GM21786 (cell line): ENCODE measurements at regions not wholly inside any gene's neighbourhood (a gene's known extent, or its start where the extent isn't known, plus 50 kb on each side); places are given as distances from the start of the nearest gene placed in this dataset.
"Not testable (repeated sequence)": the region's sequence is repeated elsewhere in the genome, so short reads cannot be mapped to it uniquely, and the experiment has no call there.

Experiments used
- ATAC-seq: cut with Tn5 transposase; IDR thresholded peaks from one replicate; pipeline ENCODE4 v1.9.1; 2021; ENCODE audit not compliant: unreplicated experiment

- ATAC-seq: no peak
Measured at GRCh38 chr13:111575276-111575675, 254.8 kb downstream of the TEX29 start.

GRCh38 chr13:111575719-111576118 is 255.3 kb downstream of the TEX29 start:
- no peak for ATAC-seq

GRCh38 chr13:111577208-111577828 is 256.9 kb downstream of the TEX29 start:
- no peak for ATAC-seq

- no peak for ATAC-seq
Measured at GRCh38 chr13:111577956-111578605, 257.6 kb downstream of the TEX29 start.

- ATAC-seq: no peak
Measured at GRCh38 chr13:111584101-111584672, 263.7 kb downstream of the TEX29 start.

GRCh38 chr13:111584870-111585269 is 264.4 kb downstream of the TEX29 start:
- ATAC-seq: no peak

- no peak for ATAC-seq
Measured at GRCh38 chr13:111586291-111586690, 265.8 kb downstream of the TEX29 start.

- no peak for ATAC-seq
Measured at GRCh38 chr13:111587249-111587648, 266.8 kb downstream of the TEX29 start.

- no peak for ATAC-seq
Measured at GRCh38 chr13:111589321-111589720, 268.9 kb downstream of the TEX29 start.

- ATAC-seq: no peak
Measured at GRCh38 chr13:111589992-111590391, 269.6 kb downstream of the TEX29 start.

- no peak for ATAC-seq
Measured at GRCh38 chr13:111590796-111591195, 270.4 kb downstream of the TEX29 start.

- ATAC-seq: not testable (repeated sequence)
Measured at GRCh38 chr13:111593490-111593889, 273.0 kb downstream of the TEX29 start.

- no peak for ATAC-seq
Measured at GRCh38 chr13:111594606-111595005, 274.2 kb downstream of the TEX29 start.

- ATAC-seq: no peak
Measured at GRCh38 chr13:111595276-111595675, 274.8 kb downstream of the TEX29 start.

GRCh38 chr13:111595791-111596190 is 275.3 kb downstream of the TEX29 start:
- no peak for ATAC-seq

GRCh38 chr13:111597191-111597611 is 276.8 kb downstream of the TEX29 start:
- ATAC-seq: no peak

GRCh38 chr13:111597618-111598017 is 277.2 kb downstream of the TEX29 start:
- ATAC-seq: no peak

GRCh38 chr13:111598747-111599146 is 278.3 kb downstream of the TEX29 start:
- no peak for ATAC-seq

- ATAC-seq: no peak
Measured at GRCh38 chr13:111599791-111600190, 279.3 kb downstream of the TEX29 start.

GRCh38 chr13:111602874-111603273 is 282.4 kb downstream of the TEX29 start:
- no peak for ATAC-seq

- ATAC-seq: no peak
Measured at GRCh38 chr13:111604097-111604496, 283.7 kb downstream of the TEX29 start.

GRCh38 chr13:111608556-111608955 is 288.1 kb downstream of the TEX29 start:
- no peak for ATAC-seq
